ENCODE measurements at regions not wholly inside any gene's neighbourhood (a gene's known extent, or its start where the extent isn't known, plus 50 kb on each side); places are given as distances from the start of the nearest gene placed in this dataset.

DNA sequence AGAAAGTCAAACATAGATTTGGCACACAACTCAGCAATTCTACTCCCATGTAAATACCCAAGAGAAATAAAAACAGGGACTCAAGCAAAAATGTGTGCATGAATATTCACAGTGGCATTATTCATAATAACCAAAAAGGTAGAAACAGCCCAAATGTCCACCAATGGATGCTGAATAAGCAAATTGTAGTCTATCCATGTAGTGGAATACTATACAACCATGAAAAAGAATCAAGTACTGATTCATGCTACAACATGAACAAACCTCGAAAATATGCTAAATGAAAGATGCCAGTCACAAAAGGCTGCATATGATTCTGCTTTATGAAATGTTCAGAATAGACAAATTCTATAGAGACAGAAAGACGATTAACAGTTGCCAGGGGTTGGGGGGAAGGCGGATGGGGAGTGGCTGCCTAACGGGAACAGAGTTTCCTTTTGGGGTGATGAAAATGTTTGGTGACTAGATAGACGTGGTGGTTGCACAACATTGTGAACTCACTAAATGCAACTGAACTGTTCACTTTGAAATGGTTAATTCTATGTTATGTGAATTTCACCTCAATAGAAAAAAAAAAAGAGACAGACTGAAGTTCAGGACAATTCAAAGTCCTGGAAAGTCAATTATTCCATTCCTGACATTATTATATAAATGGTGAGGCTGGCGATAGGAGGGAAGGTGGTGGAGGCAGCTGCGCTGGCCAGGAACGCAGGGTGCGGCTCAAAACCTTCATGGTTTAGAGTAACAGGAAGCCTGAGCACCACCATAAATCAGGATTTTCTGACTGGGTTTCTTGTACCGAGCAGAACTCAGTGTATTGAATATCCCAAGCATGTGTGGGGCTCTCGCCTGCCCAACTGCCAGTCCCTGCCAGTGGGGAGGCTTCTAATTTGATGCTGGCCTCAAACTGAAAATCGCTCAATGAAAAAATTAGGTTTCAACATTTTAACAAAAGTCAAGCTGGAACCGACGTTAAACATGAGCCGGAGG, 300.9 kb downstream of the C16orf95 start:
- TF ChIP-seq TAF1 (IDR thresholded peaks at IDR 0.05; ENCODE audit: borderline replicate concordance, insufficient read depth, low read length) (no peak), REST (IDR thresholded peaks at IDR 0.05; ENCODE audit: insufficient read depth in 1 of 2, low read depth in 2 of 2, low read length in 2 of 2) (no peak), SIN3A (IDR thresholded peaks at IDR 0.05; ENCODE audit: borderline replicate concordance, insufficient read depth, low read length) (no peak), POLR2AphosphoS5 (IDR thresholded peaks at IDR 0.05; ENCODE audit: low read depth, low read length) (no peak)

DNA sequence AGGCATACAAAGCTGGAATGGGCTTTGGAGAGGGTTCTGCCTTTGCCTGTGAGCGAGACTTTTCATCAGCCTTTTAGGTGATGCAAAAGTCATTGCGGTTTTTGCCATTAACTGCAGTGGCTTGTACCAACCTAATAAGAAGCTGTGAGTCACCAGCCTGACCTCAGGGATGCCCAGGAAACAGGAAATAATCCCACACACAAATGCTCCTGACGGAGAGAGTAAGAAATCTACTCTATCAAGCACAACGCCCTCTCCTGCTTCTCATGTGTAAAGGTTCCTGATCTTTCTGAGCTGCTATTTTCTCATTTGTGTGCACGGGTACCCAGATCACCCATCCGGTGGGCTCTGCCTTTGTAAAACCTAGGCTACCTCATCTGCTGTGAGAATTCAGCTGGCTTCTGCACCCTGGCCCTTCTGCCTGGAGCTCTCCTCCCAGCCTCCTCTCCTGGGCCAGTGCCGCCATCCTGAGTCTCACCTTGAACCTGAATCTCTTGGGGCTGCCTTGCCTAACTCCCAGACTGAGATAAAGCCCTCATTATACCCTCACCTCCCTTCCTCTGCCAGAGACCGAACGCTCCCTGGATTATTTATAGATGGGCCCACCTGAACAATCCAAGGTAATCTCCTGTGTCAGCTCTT, 299.7 kb downstream of the C16orf95 start:
- TF ChIP-seq POLR2AphosphoS5 (IDR thresholded peaks at IDR 0.05; ENCODE audit: low read depth, low read length) = no peak
- TF ChIP-seq SIN3A (IDR thresholded peaks at IDR 0.05; ENCODE audit: borderline replicate concordance, insufficient read depth, low read length) = no peak
- no peak for TF ChIP-seq TAF1 (IDR thresholded peaks at IDR 0.05; ENCODE audit: borderline replicate concordance, insufficient read depth, low read length)
- no peak for TF ChIP-seq REST (IDR thresholded peaks at IDR 0.05; ENCODE audit: insufficient read depth in 1 of 2, low read depth in 2 of 2, low read length in 2 of 2)
- TF ChIP-seq FOXP2 (optimal IDR thresholded peaks at IDR 0.05; ENCODE audit: borderline replicate concordance, extremely low read depth, extremely low read length, insufficient read depth) = no peak

- TF ChIP-seq FOXP2 (optimal IDR thresholded peaks at IDR 0.05; ENCODE audit: borderline replicate concordance, extremely low read depth, extremely low read length, insufficient read depth) = no peak
- TF ChIP-seq REST (IDR thresholded peaks at IDR 0.05; ENCODE audit: insufficient read depth in 1 of 2, low read depth in 2 of 2, low read length in 2 of 2) = no peak
- no peak for TF ChIP-seq TAF1 (IDR thresholded peaks at IDR 0.05; ENCODE audit: borderline replicate concordance, insufficient read depth, low read length)
- no peak for TF ChIP-seq POLR2AphosphoS5 (IDR thresholded peaks at IDR 0.05; ENCODE audit: low read depth, low read length)
- no peak for TF ChIP-seq SIN3A (IDR thresholded peaks at IDR 0.05; ENCODE audit: borderline replicate concordance, insufficient read depth, low read length)
Observed at GRCh38 chr16:87025676-87026075, 291.5 kb downstream of the C16orf95 start.

GRCh38 chr16:87027056-87027616, 290.1 kb downstream of the C16orf95 start:
- TF ChIP-seq FOXP2 (optimal IDR thresholded peaks at IDR 0.05; ENCODE audit: borderline replicate concordance, extremely low read depth, extremely low read length, insufficient read depth) (no peak), REST (IDR thresholded peaks at IDR 0.05; ENCODE audit: insufficient read depth in 1 of 2, low read depth in 2 of 2, low read length in 2 of 2) (no peak), TAF1 (IDR thresholded peaks at IDR 0.05; ENCODE audit: borderline replicate concordance, insufficient read depth, low read length) (no peak), POLR2AphosphoS5 (IDR thresholded peaks at IDR 0.05; ENCODE audit: low read depth, low read length) (no peak), SIN3A (IDR thresholded peaks at IDR 0.05; ENCODE audit: borderline replicate concordance, insufficient read depth, low read length) (no peak)
